ENCODE measurements at regions not wholly inside any gene's neighbourhood (a gene's known extent, or its start where the extent isn't known, plus 50 kb on each side); places are given as distances from the start of the nearest gene placed in this dataset.
"Not testable (repeated sequence)": the region's sequence is repeated elsewhere in the genome, so short reads cannot be mapped to it uniquely, and the experiment has no call there.

DNA sequence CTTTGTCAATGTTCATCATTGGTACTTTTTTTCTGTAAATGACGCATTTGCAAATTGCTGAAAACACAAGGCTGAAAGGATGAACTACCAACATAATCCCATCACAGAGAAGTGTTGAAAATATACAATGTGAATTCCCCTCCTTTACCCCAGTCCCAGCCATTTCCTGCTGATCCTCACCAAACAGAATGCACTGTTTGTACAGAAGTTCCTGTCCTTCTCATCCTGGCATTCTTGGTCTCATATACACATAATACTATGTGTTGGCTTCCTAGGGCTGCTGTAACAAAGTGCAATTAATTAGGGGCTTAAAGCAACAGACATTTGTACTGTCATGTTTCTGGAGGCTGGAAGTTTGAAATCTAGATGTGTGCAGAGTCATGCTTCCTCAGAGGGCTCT lies 836.2 kb upstream of the MGAT4C start:
- no peak for DNase-seq (ENCODE audit: low spot score)

- no peak for DNase-seq (ENCODE audit: low spot score)
Measured at GRCh38 chr12:87086118-87086891, 830.1 kb upstream of the MGAT4C start.

GRCh38 chr12:87085286-87085685 lies 829.1 kb upstream of the MGAT4C start:
- no peak for DNase-seq (ENCODE audit: low spot score)

GRCh38 chr12:87082756-87083155 lies 826.6 kb upstream of the MGAT4C start:
- no peak for DNase-seq (ENCODE audit: low spot score)

DNA sequence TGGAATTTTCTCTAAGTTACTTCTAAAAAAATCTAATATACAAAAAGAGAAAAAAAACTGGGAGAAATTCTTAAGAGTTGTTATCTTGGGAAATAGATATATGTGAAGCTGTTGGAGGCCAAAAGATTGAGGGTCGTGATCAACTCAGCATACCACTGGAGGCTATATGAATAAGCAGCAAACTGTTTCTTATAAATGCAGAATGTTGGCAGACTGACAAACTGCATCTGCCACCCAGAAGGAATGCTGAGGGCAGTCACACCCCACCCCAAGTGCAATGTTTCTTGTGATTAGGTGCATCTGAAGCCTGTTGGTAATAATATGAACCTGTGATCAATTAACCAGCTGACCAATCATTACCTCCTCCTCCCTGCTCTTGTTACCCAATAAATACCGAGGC lies 818.6 kb upstream of the MGAT4C start:
- DNase-seq (ENCODE audit: low spot score): no peak

- no peak for DNase-seq (ENCODE audit: low spot score)
Measured at GRCh38 chr12:87066326-87066725, 810.1 kb upstream of the MGAT4C start.

DNA sequence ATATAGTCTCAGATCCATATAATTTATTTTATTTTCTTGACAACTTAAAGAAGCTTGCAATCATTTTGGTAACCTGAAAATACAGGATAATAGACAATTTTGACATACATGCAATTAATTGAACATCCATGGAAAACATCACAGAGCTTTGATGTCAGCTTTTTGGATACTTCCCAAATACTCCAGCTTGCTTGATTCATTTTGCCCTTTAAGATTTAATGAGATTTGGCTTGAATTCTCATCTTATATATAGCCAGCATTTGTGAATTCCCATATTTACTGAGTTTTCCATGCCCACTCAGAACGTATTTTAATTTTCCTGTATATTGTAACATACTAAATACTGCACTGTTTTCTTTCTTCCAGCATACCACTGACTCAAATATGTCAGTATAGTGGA lies 803.0 kb upstream of the MGAT4C start:
- DNase-seq (ENCODE audit: low spot score): no peak

DNA sequence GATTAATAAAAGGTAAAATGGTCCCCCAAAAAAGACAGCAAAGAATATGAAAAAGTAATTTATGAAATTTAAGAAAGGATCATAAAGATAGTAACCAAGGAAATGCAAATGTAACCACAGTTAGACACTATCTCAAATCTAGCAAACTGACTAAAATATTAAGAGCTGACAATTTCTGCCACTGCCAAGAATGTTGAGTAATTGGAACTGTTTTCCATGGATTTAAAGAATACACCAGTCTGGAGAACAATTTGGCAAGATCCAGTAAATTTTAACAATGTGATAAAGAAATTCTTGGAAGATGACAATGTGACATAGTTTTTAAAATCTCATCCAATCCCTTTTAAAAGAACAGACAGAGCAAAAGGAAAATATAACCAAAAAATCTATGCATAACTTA lies 798.0 kb upstream of the MGAT4C start:
- no peak for DNase-seq (ENCODE audit: low spot score)

DNA sequence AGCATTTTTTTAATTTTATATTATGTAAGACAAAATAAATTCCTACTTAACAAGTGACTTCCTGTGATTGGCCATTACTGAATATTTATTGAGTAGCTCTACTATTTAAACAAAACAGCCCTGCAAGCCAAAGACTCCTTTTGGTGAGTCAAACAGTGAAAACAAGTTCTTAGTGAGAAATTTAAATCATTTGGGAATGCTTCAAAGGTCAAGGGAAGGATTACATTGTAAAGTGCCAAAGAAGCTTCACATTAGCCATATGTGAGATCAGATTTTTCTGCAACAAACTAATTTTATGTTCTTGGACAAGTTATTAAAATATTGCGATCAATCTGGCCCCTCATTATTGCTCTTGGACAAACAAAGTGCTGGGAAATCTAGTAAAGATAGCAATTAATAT lies 795.4 kb upstream of the MGAT4C start:
- DNase-seq (ENCODE audit: low spot score): no peak

GRCh38 chr12:87047691-87048090 lies 791.5 kb upstream of the MGAT4C start:
- DNase-seq (ENCODE audit: low spot score): no peak

- no peak for DNase-seq (ENCODE audit: low spot score)
Measured at GRCh38 chr12:87039536-87039935, 783.3 kb upstream of the MGAT4C start.

- DNase-seq (ENCODE audit: low spot score): no peak
Measured at GRCh38 chr12:87038098-87038497, 781.9 kb upstream of the MGAT4C start.

DNA sequence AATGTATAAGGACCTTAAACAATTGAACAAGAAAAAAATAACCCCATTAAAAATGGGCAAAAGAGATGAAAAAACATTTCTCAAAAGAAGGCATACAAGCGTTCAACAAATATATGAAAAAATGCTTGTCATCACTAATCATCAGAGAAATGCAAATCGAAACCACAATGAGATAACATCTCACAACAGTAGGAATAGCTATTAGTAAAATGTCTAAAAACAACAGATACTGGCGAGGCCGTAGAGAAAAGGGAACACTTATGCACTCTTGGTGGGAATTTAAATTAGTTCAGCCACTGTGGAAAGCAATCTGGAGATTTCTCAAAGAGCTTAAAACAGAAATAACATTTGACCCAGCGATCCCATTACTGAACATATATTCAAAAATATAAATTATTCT lies 769.8 kb upstream of the MGAT4C start:
- no peak for DNase-seq (ENCODE audit: low spot score)

DNA sequence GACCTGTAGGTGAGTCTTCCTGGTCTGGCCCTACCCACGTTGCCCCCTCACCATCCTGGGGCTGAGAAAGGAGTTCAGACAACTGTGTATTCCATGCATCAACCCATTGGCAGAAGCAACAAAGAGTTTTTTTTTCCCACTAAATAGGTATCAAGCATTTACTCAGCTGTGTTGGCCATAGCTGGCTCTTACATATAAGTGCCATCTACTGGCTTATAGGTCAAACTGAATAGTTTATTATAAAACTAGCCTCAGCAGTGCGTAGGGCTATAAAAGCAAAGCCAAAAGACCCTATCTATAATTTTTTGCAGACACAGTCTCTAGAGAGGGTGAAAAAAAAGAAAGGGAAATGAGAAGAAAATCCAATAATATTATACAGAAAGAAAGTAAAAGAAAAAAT lies 765.2 kb upstream of the MGAT4C start:
- no peak for DNase-seq (ENCODE audit: low spot score)

DNA sequence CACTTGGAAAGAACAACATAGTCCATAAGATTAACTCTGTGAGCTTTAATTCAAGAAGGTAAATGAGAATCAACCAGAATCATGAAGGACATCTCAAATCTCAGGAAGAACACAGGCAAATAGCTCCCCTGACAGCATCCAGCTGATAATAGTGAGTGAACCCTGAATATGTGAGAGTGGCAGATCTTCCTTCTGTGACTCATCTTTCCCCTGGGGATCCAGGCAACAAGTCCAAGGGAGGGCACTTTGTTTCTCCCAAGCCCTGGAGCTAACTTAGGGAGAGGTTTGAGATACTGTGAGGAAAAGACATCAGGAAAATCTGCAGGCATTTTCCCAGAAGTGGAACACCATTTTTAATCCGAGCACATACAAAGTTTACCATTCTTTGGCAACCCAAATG lies 763.9 kb upstream of the MGAT4C start:
- DNase-seq (ENCODE audit: low spot score): no peak

DNA sequence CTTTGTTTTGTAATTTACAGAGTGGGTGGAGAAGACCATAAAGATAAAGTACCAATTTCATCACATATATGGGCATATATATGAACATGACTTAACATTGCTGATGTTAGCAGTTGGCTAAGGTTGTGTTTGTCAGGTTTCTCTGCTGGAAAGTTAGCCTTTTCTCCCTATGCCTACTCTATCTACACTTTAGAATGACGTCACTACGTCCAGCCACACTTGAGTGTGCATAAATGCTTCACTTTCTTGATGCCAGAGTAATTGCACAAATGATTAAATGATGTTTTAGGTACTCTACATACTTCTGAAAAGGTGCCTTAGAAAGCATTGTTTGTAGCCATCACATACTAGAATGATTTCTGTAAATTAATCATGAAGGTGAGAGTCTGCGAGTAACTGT lies 759.2 kb upstream of the MGAT4C start:
- no peak for DNase-seq (ENCODE audit: low spot score)

DNA sequence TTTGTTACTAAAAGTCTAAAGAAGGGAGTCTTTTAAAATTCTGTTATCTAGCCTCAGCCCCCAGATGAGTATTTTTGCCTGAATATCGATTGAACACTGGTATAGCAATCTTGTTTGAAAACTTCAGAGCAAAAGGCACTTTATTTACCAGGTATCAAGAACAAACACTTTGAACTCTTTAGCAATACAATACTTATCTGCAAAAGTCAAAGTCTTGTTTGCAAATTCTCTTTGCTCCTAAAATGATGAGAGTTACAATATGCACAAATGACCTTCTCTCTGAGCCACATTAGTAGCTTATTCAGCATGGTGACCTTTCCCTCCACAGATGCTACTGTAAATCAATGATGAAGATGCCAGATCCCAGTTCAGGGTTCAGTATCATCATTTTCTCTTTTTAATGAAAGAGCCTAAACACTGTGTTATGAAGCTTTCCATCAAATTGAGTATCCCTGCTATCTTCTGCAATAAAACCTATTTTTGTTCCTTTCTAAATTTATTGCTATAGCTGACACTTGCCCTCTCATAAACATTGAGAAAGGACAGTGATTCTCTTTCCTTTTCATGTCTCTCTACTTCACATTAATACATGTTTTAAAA lies 752.7 kb upstream of the MGAT4C start:
- no peak for DNase-seq (ENCODE audit: low spot score)

GRCh38 chr12:87001102-87001501 lies 744.9 kb upstream of the MGAT4C start:
- DNase-seq (ENCODE audit: low spot score): no peak

- no peak for DNase-seq (ENCODE audit: low spot score)
Measured at GRCh38 chr12:86985298-86985697, 729.1 kb upstream of the MGAT4C start.

DNA sequence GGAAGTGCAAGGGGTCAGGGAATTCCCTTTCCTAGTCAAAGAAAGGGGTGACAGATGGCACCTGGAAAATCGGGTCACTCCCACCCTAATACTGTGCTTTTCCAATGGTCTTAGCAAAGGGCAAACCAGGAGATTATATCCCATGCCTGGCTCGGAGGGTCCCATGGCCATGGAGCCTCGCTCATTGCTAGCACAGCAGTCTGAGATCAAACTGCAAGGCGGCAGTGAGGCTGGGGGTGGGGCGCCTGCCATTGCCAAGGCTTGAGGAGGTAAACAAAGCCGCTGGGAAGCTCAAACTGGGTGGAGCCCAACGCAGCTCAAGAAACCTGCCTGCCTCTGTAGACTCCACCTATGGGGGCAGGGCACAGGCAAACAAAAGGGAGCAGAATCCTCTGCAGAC lies 714.4 kb upstream of the MGAT4C start:
- DNase-seq (ENCODE audit: low spot score): not testable (repeated sequence)

DNA sequence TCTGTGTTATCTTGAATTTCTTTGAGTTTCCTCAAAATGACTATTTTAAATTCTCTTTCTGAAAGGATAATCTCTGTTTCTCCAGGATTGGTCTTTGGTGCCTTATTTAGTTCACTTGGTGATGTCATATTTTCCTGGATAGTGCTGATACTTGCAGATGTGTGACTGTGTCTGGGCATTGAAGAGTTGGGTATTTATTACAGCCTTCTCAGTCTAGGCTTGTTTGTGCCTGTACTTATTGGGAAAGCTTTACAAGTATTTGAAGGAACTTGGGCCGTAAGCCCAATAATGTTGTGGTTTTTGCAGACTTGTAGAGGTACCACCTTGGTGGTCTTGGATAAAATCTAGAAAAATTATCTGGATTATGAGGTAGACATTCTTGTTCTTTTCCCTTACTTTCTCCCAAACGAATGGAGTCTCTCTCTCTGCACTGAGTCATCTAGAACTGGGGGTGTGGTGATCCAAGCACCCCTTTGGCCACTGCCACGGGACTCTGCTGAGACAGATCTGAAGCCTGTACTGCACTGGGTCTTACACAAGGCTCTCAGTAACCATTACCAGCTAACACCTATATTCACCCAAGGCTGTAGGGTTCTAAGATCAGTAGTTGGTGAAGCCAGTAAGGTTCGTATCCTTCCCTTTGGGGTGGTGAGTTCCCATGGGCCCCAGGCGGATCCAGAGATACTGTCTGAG lies 703.7 kb upstream of the MGAT4C start:
- DNase-seq (ENCODE audit: low spot score): no peak

DNA sequence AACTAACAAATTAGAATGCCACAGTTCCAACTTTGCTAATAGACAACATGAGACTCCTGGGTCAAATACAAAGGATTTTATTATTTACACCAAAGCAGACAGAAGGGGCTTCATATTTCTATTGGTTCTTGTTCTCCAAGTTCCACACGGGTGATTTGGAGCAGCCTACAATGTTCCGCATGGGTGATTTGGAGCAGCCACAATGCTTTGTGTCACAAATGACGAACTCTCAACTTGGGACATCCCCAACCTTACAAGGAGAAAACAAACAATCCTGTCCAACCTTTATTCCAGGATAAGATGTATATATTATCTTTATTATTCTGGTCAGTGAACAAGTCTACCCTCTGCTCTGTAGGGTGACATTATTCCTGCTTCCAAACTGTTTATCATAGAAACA lies 694.3 kb upstream of the MGAT4C start:
- DNase-seq (ENCODE audit: low spot score): no peak

DNA sequence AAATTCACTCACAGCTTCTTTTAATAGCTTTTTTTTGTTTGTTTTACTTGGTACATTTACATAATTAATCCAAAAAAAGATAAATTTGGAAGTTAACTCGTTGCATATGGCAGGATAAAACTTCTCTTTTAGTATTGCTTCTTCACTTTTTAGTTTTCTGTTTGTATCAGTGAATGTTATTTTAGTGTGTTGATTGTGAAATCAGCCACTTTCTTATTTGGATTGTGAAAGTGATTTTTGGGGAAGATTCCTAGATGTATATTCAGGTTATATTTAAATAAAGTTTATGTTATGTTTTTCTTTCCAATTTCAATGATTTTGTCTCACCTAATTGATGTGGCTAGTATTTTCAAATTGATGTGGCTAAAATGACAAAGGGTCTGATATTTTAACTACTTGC lies 693.9 kb upstream of the MGAT4C start:
- DNase-seq (ENCODE audit: low spot score): no peak

Measured in putamen (tissue), 1 donor.